ENCODE measurements at regions not wholly inside any gene's neighbourhood (a gene's known extent, or its start where the extent isn't known, plus 50 kb on each side); places are given as distances from the start of the nearest gene placed in this dataset.
"Not testable (repeated sequence)": the region's sequence is repeated elsewhere in the genome, so short reads cannot be mapped to it uniquely, and the experiment has no call there.

GRCh38 chr18:9021458-9021857 lies 81.0 kb upstream of the NDUFV2 start:
- DNase-seq: no peak

GRCh38 chr18:9022397-9023155 lies 79.9 kb upstream of the NDUFV2 start:
- no peak for DNase-seq

- DNase-seq: not testable (repeated sequence)
These were observed 78.4 kb upstream of the NDUFV2 start for GRCh38 chr18:9024031-9024646.

GRCh38 chr18:9025091-9025838 lies 77.2 kb upstream of the NDUFV2 start:
- no peak for DNase-seq

- no peak for DNase-seq
These were observed 73.4 kb upstream of the NDUFV2 start for GRCh38 chr18:9029131-9029530.

- DNase-seq: no peak
These were observed 70.0 kb upstream of the NDUFV2 start for GRCh38 chr18:9032519-9032918.

- no peak for DNase-seq
These were observed 64.1 kb upstream of the NDUFV2 start for GRCh38 chr18:9038277-9038871.

- no peak for DNase-seq
These were observed 62.9 kb upstream of the NDUFV2 start for GRCh38 chr18:9039441-9040071.

GRCh38 chr18:9042766-9043481 lies 59.6 kb upstream of the NDUFV2 start:
- no peak for DNase-seq

GRCh38 chr18:9043581-9043980 lies 58.9 kb upstream of the NDUFV2 start:
- no peak for DNase-seq

- DNase-seq: no peak
These were observed 54.8 kb upstream of the NDUFV2 start for GRCh38 chr18:9047715-9048114.

GRCh38 chr18:9048236-9048635 lies 54.3 kb upstream of the NDUFV2 start:
- no peak for DNase-seq

- DNase-seq: no peak
These were observed 53.5 kb upstream of the NDUFV2 start for GRCh38 chr18:9048808-9049494.

GRCh38 chr18:9049495-9049809 lies 53.0 kb upstream of the NDUFV2 start:
- no peak for DNase-seq

- DNase-seq: not testable (repeated sequence)
These were observed 51.7 kb upstream of the NDUFV2 start for GRCh38 chr18:9050628-9051284.
